ENCODE measurements at regions not wholly inside any gene's neighbourhood (a gene's known extent, or its start where the extent isn't known, plus 50 kb on each side); places are given as distances from the start of the nearest gene placed in this dataset.

DNA sequence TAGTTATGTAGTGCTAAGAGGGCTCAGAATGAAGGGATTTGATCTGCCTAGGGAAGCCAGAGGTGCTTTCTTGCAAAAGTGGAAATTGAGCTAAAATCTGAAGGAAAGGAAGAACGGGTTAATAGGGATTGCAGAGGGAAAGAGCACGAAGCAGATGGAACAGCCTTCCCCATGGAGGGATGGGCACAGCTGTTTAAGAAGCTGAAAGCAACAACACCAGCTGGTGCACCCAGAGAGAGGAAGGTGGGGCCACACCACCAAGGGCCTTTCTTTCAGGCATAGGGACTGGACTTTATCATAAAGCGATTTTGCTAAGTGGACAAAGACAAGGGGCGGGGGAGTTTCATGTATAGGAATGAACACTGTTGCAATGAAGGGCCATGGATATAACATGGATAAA lies 65.8 kb upstream of the SNRPB2 start:
- TF ChIP-seq EZH2phosphoT487 (IDR thresholded peaks at IDR 0.05; ENCODE audit: borderline replicate concordance, low read depth) (no peak), MXI1 (IDR thresholded peaks at IDR 0.05; ENCODE audit: low read depth, low read length) (no peak), POLR2AphosphoS5 (IDR thresholded peaks at IDR 0.05; ENCODE audit: low read depth, low read length) (no peak), GATA2 (CRISPR knock-in tag; IDR thresholded peaks at IDR 0.05) (no peak), YY1 (IDR thresholded peaks at IDR 0.05; ENCODE audit: low read depth) (no peak), EP300 (IDR thresholded peaks at IDR 0.05; ENCODE audit: borderline replicate concordance in 1 of 2, low read depth in 1 of 2, low read length in 1 of 2) (no peak), ELF1 (IDR thresholded peaks at IDR 0.05) (no peak)
- TF ChIP-seq, protein P1, sequence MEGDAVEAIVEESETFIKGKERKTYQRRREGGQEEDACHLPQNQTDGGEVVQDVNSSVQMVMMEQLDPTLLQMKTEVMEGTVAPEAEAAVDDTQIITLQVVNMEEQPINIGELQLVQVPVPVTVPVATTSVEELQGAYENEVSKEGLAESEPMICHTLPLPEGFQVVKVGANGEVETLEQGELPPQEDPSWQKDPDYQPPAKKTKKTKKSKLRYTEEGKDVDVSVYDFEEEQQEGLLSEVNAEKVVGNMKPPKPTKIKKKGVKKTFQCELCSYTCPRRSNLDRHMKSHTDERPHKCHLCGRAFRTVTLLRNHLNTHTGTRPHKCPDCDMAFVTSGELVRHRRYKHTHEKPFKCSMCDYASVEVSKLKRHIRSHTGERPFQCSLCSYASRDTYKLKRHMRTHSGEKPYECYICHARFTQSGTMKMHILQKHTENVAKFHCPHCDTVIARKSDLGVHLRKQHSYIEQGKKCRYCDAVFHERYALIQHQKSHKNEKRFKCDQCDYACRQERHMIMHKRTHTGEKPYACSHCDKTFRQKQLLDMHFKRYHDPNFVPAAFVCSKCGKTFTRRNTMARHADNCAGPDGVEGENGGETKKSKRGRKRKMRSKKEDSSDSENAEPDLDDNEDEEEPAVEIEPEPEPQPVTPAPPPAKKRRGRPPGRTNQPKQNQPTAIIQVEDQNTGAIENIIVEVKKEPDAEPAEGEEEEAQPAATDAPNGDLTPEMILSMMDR (IDR thresholded peaks at IDR 0.05) = no peak
- TF ChIP-seq, protein P2, sequence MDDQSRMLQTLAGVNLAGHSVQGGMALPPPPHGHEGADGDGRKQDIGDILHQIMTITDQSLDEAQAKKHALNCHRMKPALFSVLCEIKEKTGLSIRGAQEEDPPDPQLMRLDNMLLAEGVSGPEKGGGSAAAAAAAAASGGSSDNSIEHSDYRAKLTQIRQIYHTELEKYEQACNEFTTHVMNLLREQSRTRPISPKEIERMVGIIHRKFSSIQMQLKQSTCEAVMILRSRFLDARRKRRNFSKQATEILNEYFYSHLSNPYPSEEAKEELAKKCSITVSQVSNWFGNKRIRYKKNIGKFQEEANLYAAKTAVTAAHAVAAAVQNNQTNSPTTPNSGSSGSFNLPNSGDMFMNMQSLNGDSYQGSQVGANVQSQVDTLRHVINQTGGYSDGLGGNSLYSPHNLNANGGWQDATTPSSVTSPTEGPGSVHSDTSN (IDR thresholded peaks at IDR 0.05) = no peak

Data from SK-N-SH (cell line).